Activated naive CD4-positive, alpha-beta T cell treated with anti-CD3 and anti-CD28 coated beads, Interleukin-2, amount 10 ng/mL, durations not matched to agents 7 days and 5 days (primary cell): ENCODE measurements at regions not wholly inside any gene's neighbourhood (a gene's known extent, or its start where the extent isn't known, plus 50 kb on each side); places are given as distances from the start of the nearest gene placed in this dataset.

Source experiments
- CTCF ChIA-PET: fragments of 350-600 bp; sonication (Branson Sonifier 250); formaldehyde crosslinking; loops from one replicate; lab custom pipeline; 2021; ENCODE audit warnings: antibody characterized with exemption; lab: Charles Lee
- DNase-seq: peaks from one replicate; pipeline ENCODE4 v3.0.0-alpha.2; 2020
- H3K27ac Mint-ChIP-seq: one replicate; pipeline ENCODE4 v1.8.0; 2021; ENCODE audit warnings: mild to moderate bottlenecking, moderate library complexity, mixed read lengths
- H3K27me3 Mint-ChIP-seq: one replicate; pipeline ENCODE4 v1.8.0; 2021; ENCODE audit warnings: mild to moderate bottlenecking, mixed read lengths
- H3K36me3 Mint-ChIP-seq: one replicate; pipeline ENCODE4 v1.8.0; 2021; ENCODE audit warnings: mixed read lengths
- H3K4me1 Mint-ChIP-seq: one replicate; pipeline ENCODE4 v1.8.0; 2021; ENCODE audit warnings: mixed read lengths
- H3K4me3 Mint-ChIP-seq: one replicate; pipeline ENCODE4 v1.8.0; 2021; ENCODE audit warnings: mild to moderate bottlenecking, moderate library complexity, mixed read lengths
- H3K9me3 Mint-ChIP-seq: one replicate; pipeline ENCODE4 v1.8.0; 2021; ENCODE audit warnings: mixed read lengths

DNA sequence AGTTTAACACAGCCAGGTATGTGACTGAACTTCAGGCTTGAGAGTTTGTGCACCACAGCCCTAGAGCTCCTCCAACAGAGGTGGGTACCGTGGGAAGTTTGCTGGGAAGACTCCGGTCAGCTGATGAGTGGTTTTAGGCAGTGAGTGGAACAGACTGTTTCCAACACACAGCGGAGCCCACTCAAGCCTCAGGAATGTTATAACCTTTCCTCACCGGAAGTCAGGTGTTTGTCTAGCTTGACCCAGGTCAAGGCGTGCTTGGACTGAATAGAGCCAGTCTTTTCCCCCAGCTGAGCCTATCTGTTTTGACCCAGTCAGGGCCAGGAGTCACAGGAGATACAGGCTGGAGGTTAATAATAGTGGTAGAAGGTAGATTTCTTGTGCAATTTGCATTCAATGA is 138.4 kb upstream of the PARP11 start:
- Mint-ChIP-seq H3K36me3 (no peaks in the 10 kb centered on the region), H3K4me3 (no peak overlapping the region), H3K27me3 (peaks cover 22% of the 10 kb centered on the region), H3K9me3 (no peaks in the 10 kb centered on the region), H3K27ac (no peak overlapping the region), H3K4me1 (no peaks in the 10 kb centered on the region)
- CTCF ChIA-PET: interaction anchor here (0.8 to 1.4 kb wide), 2 partner anchors 20 to 265 kb away, joined by 3 to 5 read pairs; no protein-coding TSS in a partner anchor
- DNase-seq: no peak

DNA sequence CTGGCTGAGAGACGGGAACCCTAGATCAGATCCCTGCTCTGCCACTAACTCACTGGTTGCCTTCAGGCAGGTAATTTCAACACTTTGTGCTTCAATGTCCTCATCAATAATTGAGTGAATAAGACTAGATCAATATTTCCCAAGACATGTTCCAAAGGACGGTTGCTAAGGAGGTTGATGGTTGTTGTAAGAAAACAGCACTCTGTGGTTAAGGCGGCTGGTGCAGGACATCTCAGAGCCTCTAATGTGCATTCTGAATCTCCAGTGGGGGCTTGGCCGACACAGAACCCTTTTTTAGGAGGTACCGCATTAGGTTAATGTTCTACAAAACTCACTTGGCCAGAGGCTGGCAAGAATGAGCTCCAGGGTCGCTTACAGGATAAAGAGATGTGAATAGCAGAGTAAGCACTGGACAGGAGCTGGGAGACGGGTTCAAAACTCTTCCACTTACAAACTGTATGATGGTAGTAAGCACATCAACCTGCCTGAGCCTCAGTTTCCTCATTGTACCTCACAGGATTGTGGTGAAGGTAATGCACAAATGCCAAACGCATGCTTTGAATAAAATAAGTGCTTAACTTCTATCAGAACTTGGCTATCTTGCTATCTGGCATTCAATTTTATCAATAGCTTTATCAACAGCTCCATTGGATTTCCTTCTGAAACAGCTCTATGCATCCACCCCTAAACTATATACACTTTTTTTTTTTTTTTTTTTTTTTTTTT is 136.9 kb upstream of the PARP11 start:
- no peak overlapping the region for H3K4me3 Mint-ChIP-seq
- no peaks in the 10 kb centered on the region for H3K4me1 Mint-ChIP-seq
- H3K9me3 Mint-ChIP-seq: no peaks in the 10 kb centered on the region
- CTCF ChIA-PET: interaction anchor here (0.7 to 2.2 kb wide), 2 partner anchors 15 to 119 kb away, joined by 4 read pairs; no protein-coding TSS in a partner anchor
- peaks cover 24% of the 10 kb centered on the region for H3K27me3 Mint-ChIP-seq
- no peak overlapping the region for H3K27ac Mint-ChIP-seq
- no peaks in the 10 kb centered on the region for H3K36me3 Mint-ChIP-seq
- DNase-seq: no peak

DNA sequence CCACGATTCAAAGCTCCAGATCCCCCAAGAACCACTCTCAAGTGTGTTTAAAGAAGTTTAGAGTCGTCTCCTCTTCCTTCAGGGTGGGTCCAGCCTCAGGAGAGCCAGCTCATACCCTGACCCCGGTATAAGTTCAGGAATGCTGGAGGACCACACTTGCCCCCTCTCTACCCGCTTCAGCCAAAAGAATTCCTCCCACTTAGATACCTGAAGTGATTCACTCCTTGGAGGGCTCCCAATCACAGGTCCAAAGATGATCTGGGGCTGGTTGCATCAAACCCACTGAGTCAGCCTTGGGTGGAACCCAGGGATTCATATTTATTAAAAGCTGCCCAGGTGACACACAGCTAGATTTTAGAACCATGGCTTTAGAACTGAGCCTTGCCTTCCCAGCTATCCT is 133.5 kb upstream of the PARP11 start:
- no peaks in the 10 kb centered on the region for H3K36me3 Mint-ChIP-seq
- H3K27ac Mint-ChIP-seq: no peak overlapping the region
- no peak overlapping the region for H3K4me3 Mint-ChIP-seq
- H3K9me3 Mint-ChIP-seq: no peaks in the 10 kb centered on the region
- DNase-seq: no peak
- H3K4me1 Mint-ChIP-seq: no peaks in the 10 kb centered on the region
- CTCF ChIA-PET: interaction anchor here (0.8 to 2.0 kb wide), 2 partner anchors 10 to 270 kb away, joined by 5 to 7 read pairs; no protein-coding TSS in a partner anchor
- H3K27me3 Mint-ChIP-seq: peaks cover 22% of the 10 kb centered on the region

DNA sequence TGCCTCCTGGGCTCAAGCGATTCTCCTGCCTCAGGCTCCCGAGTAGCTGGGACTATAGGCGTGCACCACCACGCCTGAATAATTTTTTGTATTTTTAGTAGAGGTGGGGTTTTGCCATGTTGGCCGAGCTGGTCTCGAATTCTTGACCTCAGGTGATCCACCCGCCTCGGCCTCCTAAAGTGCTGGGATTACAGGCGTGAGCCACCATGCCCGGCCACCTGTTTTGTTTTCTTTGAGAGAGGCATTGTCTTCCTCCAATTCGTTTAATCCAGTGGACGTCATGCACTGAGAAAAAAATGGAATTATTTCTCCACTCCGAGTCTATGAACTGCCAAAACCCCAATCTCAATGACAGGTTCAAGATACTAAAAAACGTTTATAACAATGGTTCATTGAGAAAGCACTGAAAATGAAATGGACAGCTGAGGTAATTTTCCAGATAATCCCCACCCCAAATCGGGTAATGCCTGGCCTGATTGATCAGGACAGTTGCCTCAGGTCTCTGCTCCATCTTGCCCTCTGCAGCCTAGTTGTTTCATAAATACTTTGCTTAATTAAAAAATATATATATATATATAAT is 132.7 kb upstream of the PARP11 start:
- Mint-ChIP-seq H3K27me3 (peaks cover 18% of the 10 kb centered on the region), H3K4me3 (no peak overlapping the region), H3K27ac (no peak overlapping the region), H3K36me3 (peaks cover 2% of the 10 kb centered on the region), H3K4me1 (peaks cover 2% of the 10 kb centered on the region), H3K9me3 (peaks cover 3% of the 10 kb centered on the region)
- no peak for DNase-seq
- CTCF ChIA-PET: interaction anchor here (0.7 to 2.0 kb wide), 4 partner anchors 10 to 581 kb away, joined by 3 to 7 read pairs (median 4); no protein-coding TSS in a partner anchor

DNA sequence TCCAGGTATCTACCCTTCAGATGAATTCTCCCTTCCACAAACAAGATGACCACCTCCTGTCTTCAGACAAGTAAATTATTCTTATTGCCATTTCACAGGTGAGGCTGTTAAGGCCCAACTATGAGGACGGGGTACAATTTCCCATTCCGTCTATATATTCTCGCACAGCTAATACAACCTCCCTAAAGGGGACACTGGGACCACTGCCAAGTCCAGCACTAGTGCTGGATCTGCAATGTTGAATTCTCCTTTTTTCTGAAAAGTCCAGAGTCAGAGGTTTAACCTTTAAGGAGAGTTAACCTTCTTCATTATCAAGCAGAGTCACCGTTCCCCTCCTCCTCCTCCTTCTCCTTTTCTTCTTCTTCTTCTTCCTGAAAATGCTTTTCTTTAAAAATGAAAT is 130.4 kb upstream of the PARP11 start:
- Mint-ChIP-seq H3K27me3 (peaks cover 24% of the 10 kb centered on the region), H3K4me3 (no peak overlapping the region), H3K4me1 (peaks cover 2% of the 10 kb centered on the region), H3K9me3 (peaks cover 3% of the 10 kb centered on the region), H3K27ac (no peak overlapping the region), H3K36me3 (peaks cover 2% of the 10 kb centered on the region)
- no peak for DNase-seq
- CTCF ChIA-PET: interaction anchor here (1.2 kb wide), 1 partner anchor 273 kb away, joined by 4 read pairs; no protein-coding TSS in a partner anchor

DNA sequence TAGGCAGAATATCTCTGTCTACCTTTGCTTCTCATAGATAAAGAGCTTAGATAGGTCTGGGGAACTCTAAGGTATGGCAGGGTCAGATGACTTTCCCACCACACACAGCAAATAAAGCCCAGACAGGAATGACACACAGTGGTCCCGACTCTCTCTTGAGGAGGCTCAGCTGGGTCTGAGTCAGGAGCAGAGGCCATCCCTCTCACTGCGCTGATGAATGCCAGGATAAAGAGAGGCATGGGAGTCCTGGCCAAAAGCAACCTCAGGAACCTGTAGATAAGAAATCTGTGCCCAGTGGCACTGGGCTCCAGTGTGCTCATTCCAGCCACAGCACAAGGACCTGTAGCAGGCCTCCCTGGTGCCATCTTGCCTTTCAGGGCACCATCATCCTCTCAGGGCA is 129.4 kb upstream of the PARP11 start:
- no peak for DNase-seq
- H3K4me1 Mint-ChIP-seq: peaks cover 11% of the 10 kb centered on the region
- peaks cover 24% of the 10 kb centered on the region for H3K27me3 Mint-ChIP-seq
- H3K36me3 Mint-ChIP-seq: peaks cover 2% of the 10 kb centered on the region
- no peak overlapping the region for H3K27ac Mint-ChIP-seq
- H3K4me3 Mint-ChIP-seq: no peak overlapping the region
- CTCF ChIA-PET: interaction anchor here (1.2 kb wide), 1 partner anchor 274 kb away, joined by 4 read pairs; no protein-coding TSS in a partner anchor
- H3K9me3 Mint-ChIP-seq: peaks cover 3% of the 10 kb centered on the region

DNA sequence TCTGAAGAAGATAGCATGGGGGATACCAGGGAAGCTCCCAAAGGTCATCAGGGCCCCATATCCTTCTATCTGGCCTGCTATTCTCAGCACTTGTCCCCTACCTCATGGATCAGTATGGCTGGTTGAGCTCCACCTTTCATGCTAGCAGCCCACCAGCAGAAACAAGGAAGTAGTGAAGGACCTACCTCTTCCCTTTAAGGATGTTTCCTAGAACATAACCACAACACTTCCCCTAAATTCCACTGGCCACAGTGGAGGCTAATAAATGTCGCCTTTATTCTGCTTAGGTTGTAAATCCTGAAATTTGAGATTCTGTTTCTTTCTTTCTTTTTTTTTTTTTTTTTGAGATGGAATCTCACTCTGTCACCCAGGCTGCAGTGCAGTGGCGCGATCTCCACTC is 128.6 kb upstream of the PARP11 start:
- peaks cover 2% of the 10 kb centered on the region for H3K36me3 Mint-ChIP-seq
- no peak for DNase-seq
- H3K4me3 Mint-ChIP-seq: no peak overlapping the region
- H3K27me3 Mint-ChIP-seq: peaks cover 24% of the 10 kb centered on the region
- H3K9me3 Mint-ChIP-seq: peaks cover 3% of the 10 kb centered on the region
- CTCF ChIA-PET: interaction anchor here (5.3 kb wide), 1 partner anchor 276 kb away, joined by 62 read pairs; no protein-coding TSS in a partner anchor
- H3K27ac Mint-ChIP-seq: no peak overlapping the region
- H3K4me1 Mint-ChIP-seq: peaks cover 16% of the 10 kb centered on the region

DNA sequence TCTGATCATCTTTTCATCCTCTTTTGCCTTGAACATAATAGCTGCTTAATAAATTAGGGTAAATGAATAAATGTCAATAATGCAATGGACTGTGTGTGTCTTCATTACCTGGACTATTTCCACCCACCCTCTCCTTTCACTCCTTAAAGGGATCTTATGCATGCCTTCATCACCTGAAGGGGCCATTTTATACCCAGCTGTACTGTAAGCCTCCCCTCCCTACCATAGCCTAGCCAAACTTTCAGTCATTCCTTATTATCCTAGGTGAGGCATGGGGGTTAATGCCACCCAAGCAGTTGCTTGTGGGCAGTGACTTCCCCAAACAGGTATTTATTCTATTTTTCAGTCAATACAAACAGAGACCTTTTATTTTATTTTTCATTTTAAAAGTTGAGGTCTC is 127.8 kb upstream of the PARP11 start:
- H3K9me3 Mint-ChIP-seq: peaks cover 3% of the 10 kb centered on the region
- H3K4me3 Mint-ChIP-seq: no peak overlapping the region
- no peak for DNase-seq
- peaks cover 17% of the 10 kb centered on the region for H3K4me1 Mint-ChIP-seq
- H3K36me3 Mint-ChIP-seq: peaks cover 2% of the 10 kb centered on the region
- H3K27ac Mint-ChIP-seq: no peak overlapping the region
- peaks cover 24% of the 10 kb centered on the region for H3K27me3 Mint-ChIP-seq
- CTCF ChIA-PET: interaction anchor here (1.4 to 5.3 kb wide), 3 partner anchors 9 to 276 kb away, joined by 7 to 62 read pairs (median 31); no protein-coding TSS in a partner anchor

DNA sequence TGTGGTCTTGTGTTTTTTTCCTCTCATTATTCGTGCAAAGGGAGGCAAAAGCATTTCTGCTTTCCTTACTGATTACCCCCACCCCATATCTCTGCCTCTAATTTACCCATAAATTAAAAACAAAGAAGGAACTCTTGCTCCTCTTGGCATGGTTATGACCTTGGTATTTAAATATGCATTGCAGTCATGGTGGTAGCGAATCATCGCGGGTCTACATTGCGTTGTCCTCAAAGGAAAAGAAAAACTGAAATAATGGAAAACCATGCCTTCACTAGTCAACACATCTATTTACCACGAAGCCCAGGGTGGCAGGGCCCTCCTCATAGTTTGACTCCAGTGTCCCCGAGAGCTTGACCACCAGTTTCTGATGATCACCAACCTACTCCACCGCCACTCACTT is 126.7 kb upstream of the PARP11 start:
- no peak for DNase-seq
- peaks cover 20% of the 10 kb centered on the region for H3K4me1 Mint-ChIP-seq
- H3K36me3 Mint-ChIP-seq: peaks cover 2% of the 10 kb centered on the region
- no peak overlapping the region for H3K27ac Mint-ChIP-seq
- no peak overlapping the region for H3K4me3 Mint-ChIP-seq
- H3K9me3 Mint-ChIP-seq: peaks cover 3% of the 10 kb centered on the region
- peaks cover 21% of the 10 kb centered on the region for H3K27me3 Mint-ChIP-seq
- CTCF ChIA-PET: interaction anchor here (0.6 to 5.3 kb wide), 5 partner anchors 8 to 1550 kb away, joined by 3 to 62 read pairs (median 7); no protein-coding TSS in a partner anchor

DNA sequence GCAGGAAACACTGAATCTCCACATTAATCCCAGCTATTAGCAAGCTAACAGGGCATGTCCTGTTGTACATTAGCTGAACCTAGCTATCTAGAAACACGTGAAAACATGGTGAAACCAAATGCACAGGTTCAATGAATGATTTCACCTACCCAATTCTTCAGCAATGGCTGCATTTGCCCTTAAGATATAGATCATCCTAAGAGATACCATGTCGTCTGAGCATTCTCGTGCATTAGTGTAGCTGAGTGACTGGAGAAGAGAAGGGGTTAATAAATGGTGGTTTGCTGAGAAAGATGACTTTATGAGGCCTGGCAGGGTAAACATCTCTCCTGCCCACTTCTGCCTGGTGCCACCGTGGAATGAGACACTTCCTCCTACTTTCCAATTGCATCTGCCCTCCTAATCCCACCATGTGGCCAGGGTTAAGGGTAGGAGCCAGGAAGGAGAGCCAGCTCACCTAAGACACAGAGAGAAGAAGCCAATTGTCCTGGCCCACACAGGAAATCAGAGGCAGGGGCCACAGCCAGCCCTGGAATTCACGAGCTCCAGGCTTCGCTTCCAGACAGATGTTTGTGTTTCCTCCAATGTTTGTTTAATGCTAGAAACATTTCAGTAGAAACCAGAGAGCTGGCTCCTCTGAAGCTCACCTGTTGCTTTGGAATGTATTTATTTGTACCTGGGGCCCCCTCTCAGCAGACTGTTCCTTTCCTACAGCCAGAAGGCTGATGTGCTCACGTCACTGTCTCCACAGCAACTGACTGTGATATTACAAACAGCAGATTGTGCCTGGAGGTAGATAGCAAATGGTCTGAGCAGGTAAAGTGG is 126.0 kb upstream of the PARP11 start:
- H3K9me3 Mint-ChIP-seq: peaks cover 3% of the 10 kb centered on the region
- H3K27ac Mint-ChIP-seq: no peak overlapping the region
- no peak for DNase-seq
- H3K36me3 Mint-ChIP-seq: peaks cover 2% of the 10 kb centered on the region
- H3K27me3 Mint-ChIP-seq: peaks cover 15% of the 10 kb centered on the region
- CTCF ChIA-PET: interaction anchor here (0.8 to 5.3 kb wide), 10 partner anchors 11 to 334 kb away, joined by 3 to 62 read pairs (median 4); no protein-coding TSS in a partner anchor
- H3K4me1 Mint-ChIP-seq: peaks cover 20% of the 10 kb centered on the region
- no peak overlapping the region for H3K4me3 Mint-ChIP-seq

DNA sequence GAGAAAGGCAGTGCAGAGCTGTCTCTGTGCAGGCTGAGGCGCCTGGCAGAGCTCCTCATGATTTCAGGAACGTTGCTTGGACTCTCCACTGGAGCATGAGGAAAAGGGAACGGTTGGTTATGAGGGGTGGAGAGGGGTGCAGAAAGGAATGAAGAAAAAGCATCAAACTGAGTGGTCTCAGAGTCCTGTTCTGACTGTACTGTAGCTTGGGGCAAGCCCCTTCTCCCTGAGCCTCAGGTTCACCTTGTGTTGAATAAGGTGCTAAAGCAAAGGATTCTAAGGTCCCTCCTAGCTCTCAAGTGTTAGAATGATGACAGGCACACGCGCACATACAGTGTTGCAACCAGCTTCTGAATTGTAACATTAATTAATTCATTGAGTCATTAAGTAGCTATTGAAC is 125.2 kb upstream of the PARP11 start:
- no peak for DNase-seq
- no peak overlapping the region for H3K27ac Mint-ChIP-seq
- H3K4me3 Mint-ChIP-seq: no peak overlapping the region
- H3K36me3 Mint-ChIP-seq: peaks cover 2% of the 10 kb centered on the region
- CTCF ChIA-PET: interaction anchor here (0.7 to 5.3 kb wide), 10 partner anchors 11 to 334 kb away, joined by 3 to 62 read pairs (median 4); no protein-coding TSS in a partner anchor
- peaks cover 15% of the 10 kb centered on the region for H3K27me3 Mint-ChIP-seq
- H3K9me3 Mint-ChIP-seq: peaks cover 3% of the 10 kb centered on the region
- peaks cover 20% of the 10 kb centered on the region for H3K4me1 Mint-ChIP-seq

DNA sequence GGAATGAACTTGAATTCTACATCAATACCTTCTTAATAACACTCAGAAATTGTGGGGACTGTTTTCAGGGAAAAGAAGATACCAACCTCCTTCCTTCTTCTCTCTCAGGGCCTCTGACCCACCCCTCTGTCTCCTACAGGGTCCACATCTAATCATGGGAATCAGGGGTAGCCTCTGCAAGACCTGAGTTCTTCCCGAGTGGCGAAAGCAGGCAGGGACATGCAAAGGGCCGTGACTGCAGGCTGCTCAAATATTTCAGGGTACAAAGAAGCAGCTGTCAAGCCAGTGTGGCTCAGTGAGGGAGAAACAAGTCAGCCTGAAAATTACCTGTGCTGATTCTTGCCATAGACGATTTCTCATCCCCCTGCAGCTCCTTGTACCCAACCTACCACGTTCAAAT is 123.1 kb upstream of the PARP11 start:
- Mint-ChIP-seq H3K4me3 (no peak overlapping the region), H3K27me3 (peaks cover 32% of the 10 kb centered on the region), H3K36me3 (peaks cover under 1% of the 10 kb centered on the region), H3K27ac (no peak overlapping the region), H3K4me1 (peaks cover 18% of the 10 kb centered on the region), H3K9me3 (peaks cover under 1% of the 10 kb centered on the region)
- CTCF ChIA-PET: interaction anchor here (0.6 to 9.9 kb wide), 8 partner anchors 10 to 535 kb away, joined by 3 to 111 read pairs (median 4); no protein-coding TSS in a partner anchor
- no peak for DNase-seq

DNA sequence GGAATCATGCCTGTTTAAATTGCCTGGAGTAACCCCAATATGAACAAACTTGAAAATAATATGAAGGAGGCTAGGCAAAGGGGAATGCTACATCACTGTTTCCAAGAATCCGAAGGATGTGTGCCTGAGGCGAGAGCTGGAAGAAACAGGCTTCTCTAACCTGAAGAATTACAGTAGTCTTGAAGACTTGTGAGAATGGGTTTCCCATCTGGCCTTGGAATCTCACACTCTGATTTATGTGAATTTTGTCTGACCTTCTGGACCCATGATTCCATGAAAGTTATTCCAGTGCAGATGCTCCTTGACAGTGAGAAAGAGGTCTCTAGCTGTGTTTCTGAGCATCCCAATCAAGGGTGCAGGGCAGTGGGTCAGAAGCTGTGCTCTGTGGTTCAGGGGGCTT is 122.1 kb upstream of the PARP11 start:
- Mint-ChIP-seq H3K9me3 (no peaks in the 10 kb centered on the region), H3K27ac (no peak overlapping the region), H3K27me3 (peaks cover 30% of the 10 kb centered on the region), H3K4me1 (peaks cover 18% of the 10 kb centered on the region), H3K4me3 (no peak overlapping the region), H3K36me3 (no peaks in the 10 kb centered on the region)
- DNase-seq: no peak
- CTCF ChIA-PET: interaction anchor here (1.0 to 9.9 kb wide), 7 partner anchors 14 to 536 kb away, joined by 3 to 111 read pairs (median 4); no protein-coding TSS in a partner anchor
